GM23338 (cell line): ENCODE measurements at regions not wholly inside any gene's neighbourhood (a gene's known extent, or its start where the extent isn't known, plus 50 kb on each side); places are given as distances from the start of the nearest gene placed in this dataset.
A peak's percentile ranks its signal among the peaks of the same experiment; 100 is the strongest.

Source experiments
- ATAC-seq: fragments of 200-7000 bp; cut with Tn5 transposase; 3 replicates; pipeline ENCODE4 v1.9.1; 2020
- DNase-seq: peaks from one replicate; pipeline ENCODE4 v3.0.0-alpha.2; 2015; ENCODE audit warnings: low spot score
- H2AFZ ChIP-seq: fragments of 200-600 bp; sonication (generic); 2 replicates; pipeline ENCODE4 v1.8.0; 2016; ENCODE audit warnings: antibody characterized with exemption, mild to moderate bottlenecking, moderate library complexity
- H3F3A ChIP-seq: fragments of 200-600 bp; sonication (generic); replicated peaks from 2 replicates; pipeline ENCODE4 v1.8.0; 2017; ENCODE audit warnings: antibody characterized with exemption, mixed run types, low read depth
- H3K27ac ChIP-seq: fragments of 200-600 bp; sonication (generic); 2 replicates; pipeline ENCODE4 v1.6.1; 2016; ENCODE audit warnings: low read depth
- H3K27me3 ChIP-seq: fragments of 200-600 bp; sonication (generic); 2 replicates; pipeline ENCODE4 v1.8.0; 2016; ENCODE audit warnings: mild to moderate bottlenecking, mixed run types, moderate library complexity; ENCODE audit not compliant: insufficient read depth
- H3K36me3 ChIP-seq: fragments of 200-600 bp; sonication (generic); 2 replicates; pipeline ENCODE4 v1.8.0; 2016; ENCODE audit warnings: mild to moderate bottlenecking; ENCODE audit not compliant: insufficient read depth
- H3K4me1 ChIP-seq: fragments of 200-600 bp; sonication (generic); 2 replicates; pipeline ENCODE4 v1.8.0; 2016; ENCODE audit warnings: mild to moderate bottlenecking, moderate library complexity; ENCODE audit not compliant: insufficient read depth
- H3K4me2 ChIP-seq: fragments of 200-600 bp; sonication (generic); 2 replicates; pipeline ENCODE4 v1.7.1; 2017; ENCODE audit warnings: mixed run types
- H3K4me3 ChIP-seq: fragments of 200-600 bp; sonication (generic); 2 replicates; pipeline ENCODE4 v1.6.1; 2016; ENCODE audit warnings: mixed run types
- H3K79me2 ChIP-seq: fragments of 200-600 bp; sonication (generic); replicated peaks from 2 replicates; pipeline ENCODE4 v1.8.0; 2017; ENCODE audit warnings: mild to moderate bottlenecking; ENCODE audit not compliant: insufficient read depth
- H3K9me2 ChIP-seq: fragments of 200-600 bp; sonication (generic); 2 replicates; pipeline ENCODE4 v1.8.0; 2017; ENCODE audit not compliant: insufficient read depth
- H4K20me1 ChIP-seq: fragments of 200-600 bp; sonication (generic); replicated peaks from 2 replicates; pipeline ENCODE4 v1.8.0; 2017; ENCODE audit warnings: mild to moderate bottlenecking; ENCODE audit not compliant: insufficient read depth
- H3K27ac Mint-ChIP-seq: 2 replicates; pipeline ENCODE4 v1.8.0; 2020; ENCODE audit warnings: inconsistent platforms, mild to moderate bottlenecking, moderate library complexity, mixed read lengths
- H3K27me3 Mint-ChIP-seq: 3 replicates; pipeline ENCODE4 v1.8.0; 2022; ENCODE audit warnings: low read depth, mild to moderate bottlenecking, moderate library complexity, mixed read lengths, inconsistent platforms; ENCODE audit not compliant: insufficient read depth, poor library complexity
- H3K36me3 Mint-ChIP-seq: 3 replicates; pipeline ENCODE4 v1.8.0; 2021; ENCODE audit warnings: low read depth, mild to moderate bottlenecking, inconsistent platforms, moderate library complexity, mixed read lengths
- H3K4me1 Mint-ChIP-seq: 3 replicates; pipeline ENCODE4 v1.8.0; 2020; ENCODE audit warnings: mild to moderate bottlenecking, inconsistent platforms, mixed read lengths
- H3K4me3 Mint-ChIP-seq: 3 replicates; pipeline ENCODE4 v1.8.0; 2021; ENCODE audit warnings: moderate library complexity, mild to moderate bottlenecking, inconsistent platforms, mixed read lengths
- H3K9me3 Mint-ChIP-seq: 3 replicates; pipeline ENCODE4 v1.8.0; 2020; ENCODE audit warnings: moderate library complexity, mild to moderate bottlenecking, inconsistent platforms, mixed read lengths
- CTCF ChIP-seq, 2 experiments: fragments of 200-600 bp in 1 of 2; sonication (generic) in 1 of 2; conservative IDR thresholded peaks; 2 replicates each; pipeline versions ENCODE4 v1.5.1 to v1.6.1; 2016 to 2017; ENCODE audit warnings: antibody characterized with exemption in 2 of 2, low read depth in 2 of 2, mild to moderate bottlenecking in 2 of 2, moderate library complexity in 1 of 2
- EZH2 ChIP-seq: fragments of 200-600 bp; sonication (generic); IDR thresholded peaks from one replicate; pipeline ENCODE4 v1.8.0; 2017; ENCODE audit warnings: antibody characterized with exemption, mild to moderate bottlenecking, low read depth; ENCODE audit not compliant: unreplicated experiment
- NANOG ChIP-seq: IDR thresholded peaks from 2 replicates; pipeline ENCODE4 v1.6.1; 2016; ENCODE audit warnings: antibody characterized with exemption, borderline replicate concordance
- POLR2AphosphoS5 ChIP-seq: IDR thresholded peaks from 2 replicates; pipeline ENCODE4 v1.6.1; 2016; ENCODE audit warnings: antibody characterized with exemption, low read depth
- REST ChIP-seq: IDR thresholded peaks from one replicate; pipeline ENCODE4 v1.6.1; 2018; ENCODE audit warnings: antibody characterized with exemption; ENCODE audit not compliant: unreplicated experiment
- ZNF462 ChIP-seq: fragments of 250-450 bp; sonication (Bioruptor Pico); IDR thresholded peaks from 2 replicates; pipeline ENCODE4 v1.5.0; 2020; ENCODE audit warnings: mild to moderate bottlenecking, moderate library complexity

- Histone ChIP-seq H3K4me1 (no peaks in the 10 kb centered on the region), H2AFZ (no peak overlapping the region), H3K9me2 (0 out of 2 replicates have a peak, but pooled peaks cover 3% of the 10 kb centered on the region), H3K4me2 (no peak overlapping the region), H3K4me3 (no peak overlapping the region), H3K79me2 (no peaks in the 10 kb centered on the region), H3F3A (no peaks in the 10 kb centered on the region), H3K27ac (no peak overlapping the region), H3K27me3 (no peaks in the 10 kb centered on the region), H3K36me3 (no peaks in the 10 kb centered on the region), H4K20me1 (no peaks in the 10 kb centered on the region)
- Mint-ChIP-seq H3K27me3 (peaks cover 2% of the 10 kb centered on the region), H3K9me3 (no peaks in the 10 kb centered on the region), H3K27ac (no peak overlapping the region), H3K4me3 (no peak overlapping the region), H3K36me3 (no peaks in the 10 kb centered on the region), H3K4me1 (no peaks in the 10 kb centered on the region)
- DNase-seq, result no peak
- no peak for ATAC-seq
- TF ChIP-seq POLR2AphosphoS5 (no peak), NANOG (no peak), REST (no peak), CTCF (conservative IDR thresholded peaks at IDR 0.05; ENCODE audit: low read depth in 2 of 2) (no peak)
These were observed 535.4 kb upstream of the NRSN1 start for GRCh38 chr6:23590498-23591126.

GRCh38 chr6:23591761-23592160 is 534.3 kb upstream of the NRSN1 start:
- no peak overlapping the region for H3K4me3 Mint-ChIP-seq

More at GRCh38 chr6:23591761-23592160, 534.3 kb upstream of the NRSN1 start:
- Histone ChIP-seq H3K27ac (no peak overlapping the region), H3K4me2 (no peak overlapping the region), H3F3A (no peaks in the 10 kb centered on the region), H3K4me1 (no peaks in the 10 kb centered on the region), H3K27me3 (no peaks in the 10 kb centered on the region), H2AFZ (no peak overlapping the region), H3K79me2 (no peaks in the 10 kb centered on the region), H3K4me3 (no peak overlapping the region), H3K9me2 (0 out of 2 replicates have a peak, but pooled peaks cover 3% of the 10 kb centered on the region), H4K20me1 (no peaks in the 10 kb centered on the region), H3K36me3 (no peaks in the 10 kb centered on the region)
- no peak overlapping the region for H3K27ac Mint-ChIP-seq
- ATAC-seq, result peak; percentile 75
- H3K4me1 Mint-ChIP-seq, result no peaks in the 10 kb centered on the region
- H3K27me3 Mint-ChIP-seq, result peaks cover 2% of the 10 kb centered on the region
- H3K36me3 Mint-ChIP-seq, result no peaks in the 10 kb centered on the region
- peak; percentile 43 for DNase-seq
- TF ChIP-seq EZH2 (no peak), POLR2AphosphoS5 (no peak), CTCF (conservative IDR thresholded peaks at IDR 0.05; ENCODE audit: low read depth in 2 of 2) (peak in 1 of 2 experiments; percentile 44; a peak in 3 of 4 replicates), ZNF462 (CRISPR knock-in tag) (no peak)
- H3K9me3 Mint-ChIP-seq, result no peaks in the 10 kb centered on the region
